H1 (cell line): ENCODE measurements at regions not wholly inside any gene's neighbourhood (a gene's known extent, or its start where the extent isn't known, plus 50 kb on each side); places are given as distances from the start of the nearest gene placed in this dataset.

Experiments used
- CTCF ChIA-PET: fragments of 300-600 bp; sonication (Branson Sonifier 250); formaldehyde crosslinking; loops from one replicate; lab custom pipeline; 2021; ENCODE audit not compliant: partially characterized antibody; lab: Charles Lee
- POLR2A ChIA-PET: fragments of 300-600 bp; sonication (Branson Sonifier 250); formaldehyde crosslinking; loops from one replicate; lab custom pipeline; 2021; ENCODE audit warnings: inconsistent platforms; ENCODE audit not compliant: partially characterized antibody; lab: Charles Lee
- DNase-seq, 2 experiments: peaks; one replicate each; pipeline versions ENCODE4 v3.0.0 to v3.0.0-alpha.2; 2010 to 2022; ENCODE audit warnings: low spot score in 2 of 2, low read depth in 1 of 2, mixed read lengths in 1 of 2
- FAIRE-seq: peaks from 2 replicates; lab custom pipeline; 2011; peaks lifted over from hg19 to GRCh38; lab: Jason Lieb, UNC
- H2AFZ ChIP-seq: 2 replicates; pipeline ENCODE4 v1.8.1; 2012; ENCODE audit warnings: low read length, inconsistent platforms
- H2AK5ac ChIP-seq: 2 replicates; pipeline ENCODE4 v1.6.1; 2013; ENCODE audit warnings: low read depth, low read length
- H2BK120ac ChIP-seq: replicated peaks from 2 replicates; pipeline ENCODE3; 2013; ENCODE audit warnings: low read depth, low read length, inconsistent platforms
- H2BK12ac ChIP-seq: 2 replicates; pipeline ENCODE4 v1.6.1; 2013; ENCODE audit warnings: low read depth, low read length
- H2BK15ac ChIP-seq: 2 replicates; pipeline ENCODE4 v1.6.1; 2013; ENCODE audit warnings: low read length
- H2BK20ac ChIP-seq: 2 replicates; pipeline ENCODE4 v1.6.1; 2013; ENCODE audit warnings: low read length
- H2BK5ac ChIP-seq: 2 replicates; pipeline ENCODE4 v1.6.1; 2013; ENCODE audit warnings: low read depth, low read length
- H3K14ac ChIP-seq: 2 replicates; pipeline ENCODE4 v1.6.1; 2013; ENCODE audit warnings: inconsistent platforms; ENCODE audit not compliant: insufficient read length
- H3K18ac ChIP-seq: 2 replicates; pipeline ENCODE4 v1.6.1; 2013; ENCODE audit warnings: low read length; ENCODE audit errors: extremely low read depth
- H3K23ac ChIP-seq: 2 replicates; pipeline ENCODE4 v1.6.1; 2013; ENCODE audit warnings: inconsistent platforms; ENCODE audit not compliant: insufficient read length
- H3K23me2 ChIP-seq: 2 replicates; pipeline ENCODE4 v1.6.1; 2013; ENCODE audit warnings: low read depth, low read length
- H3K27ac ChIP-seq: 2 replicates; pipeline ENCODE4 v1.6.1; 2011; ENCODE audit warnings: low read depth, low read length, inconsistent platforms
- H3K27me3 ChIP-seq, 4 experiments: replicated peaks in 1 of 4; 1 replicate in 1 of 4; 2 replicates in 3 of 4; pipeline versions ENCODE4 v1.6.1 to v1.8.1; 2011 to 2013; ENCODE audit warnings: low read length in 3 of 4, mild to moderate bottlenecking in 3 of 4, inconsistent platforms in 2 of 4, mixed read lengths in 2 of 4, moderate library complexity in 1 of 4; ENCODE audit not compliant: control insufficient read depth in 3 of 4, insufficient read depth in 3 of 4; ENCODE audit errors: extremely low read depth in 1 of 4
- H3K36me3 ChIP-seq, 4 experiments: 2 replicates each; pipeline versions ENCODE4 v1.6.1 to v1.8.1; 2011 to 2013; ENCODE audit warnings: mild to moderate bottlenecking in 4 of 4, low read length in 3 of 4, moderate library complexity in 2 of 4, control low read depth in 1 of 4, inconsistent platforms in 1 of 4; ENCODE audit not compliant: insufficient read depth in 4 of 4, control insufficient read depth in 2 of 4
- H3K4ac ChIP-seq: replicated peaks from 2 replicates; pipeline ENCODE3; 2013; ENCODE audit warnings: low read length, low read depth, mixed read lengths, inconsistent platforms; ENCODE audit not compliant: insufficient read length
- H3K4me1 ChIP-seq, 4 experiments: replicated peaks in 1 of 4; 1 replicate in 1 of 4; 2 replicates in 3 of 4; pipeline versions ENCODE4 v1.6.1 to v1.8.1; 2011 to 2013; ENCODE audit warnings: low read length in 3 of 4, inconsistent platforms in 2 of 4, mixed read lengths in 1 of 4; ENCODE audit not compliant: insufficient read depth in 4 of 4, control insufficient read depth in 3 of 4
- H3K4me2 ChIP-seq, 2 experiments: 2 replicates each; pipeline versions ENCODE4 v1.6.1 to v1.8.1; 2011 to 2013; ENCODE audit warnings: low read depth in 2 of 2, low read length in 2 of 2, control low read depth in 1 of 2, inconsistent platforms in 1 of 2, mild to moderate bottlenecking in 1 of 2; ENCODE audit not compliant: insufficient read depth in 1 of 2
- H3K4me3 ChIP-seq, 4 experiments: fragments of 200-600, 300-600 bp in 1 of 4; sonication (generic), shearing (Covaris generic), sonication (Bioruptor Twin) in 1 of 4; 2 replicates each; pipeline versions ENCODE4 v1.5.1 to v1.8.1; 2011 to 2016; ENCODE audit warnings: low read length in 4 of 4, low read depth in 3 of 4, control low read depth in 2 of 4, inconsistent platforms in 2 of 4, mild to moderate bottlenecking in 2 of 4, mixed read lengths in 1 of 4, moderate library complexity in 1 of 4; ENCODE audit not compliant: insufficient read depth in 2 of 4; ENCODE audit errors: extremely low read depth in 1 of 4
- H3K56ac ChIP-seq: replicated peaks from 2 replicates; pipeline ENCODE3; 2013; ENCODE audit warnings: low read depth, mild to moderate bottlenecking, mixed read lengths, low read length, inconsistent platforms; ENCODE audit not compliant: insufficient read length
- H3K79me1 ChIP-seq: 2 replicates; pipeline ENCODE4 v1.6.1; 2013; ENCODE audit warnings: low read depth, low read length, control low read depth
- H3K79me2 ChIP-seq, 2 experiments: 2 replicates each; pipeline versions ENCODE4 v1.6.1 to v1.8.1; 2012 to 2013; ENCODE audit warnings: low read length in 2 of 2, mild to moderate bottlenecking in 2 of 2, inconsistent platforms in 1 of 2; ENCODE audit not compliant: insufficient read depth in 2 of 2, control insufficient read depth in 1 of 2
- H3K9ac ChIP-seq, 4 experiments: replicated peaks in 1 of 4; 1 replicate in 1 of 4; 2 replicates in 3 of 4; pipeline versions ENCODE4 v1.6.1 to v1.8.1; 2011 to 2013; ENCODE audit warnings: low read depth in 3 of 4, low read length in 3 of 4, control low read depth in 2 of 4, mild to moderate bottlenecking in 2 of 4, moderate library complexity in 2 of 4, inconsistent platforms in 1 of 4; ENCODE audit errors: extremely low read depth in 1 of 4
- H3K9me3 ChIP-seq, 2 experiments: 2 replicates each; pipeline versions ENCODE4 v1.6.1 to v1.8.1; 2012 to 2013; ENCODE audit warnings: mild to moderate bottlenecking in 2 of 2, moderate library complexity in 2 of 2, control low read depth in 1 of 2, inconsistent platforms in 1 of 2, low read depth in 1 of 2, low read length in 1 of 2, mixed read lengths in 1 of 2; ENCODE audit not compliant: insufficient read depth in 2 of 2
- H4K20me1 ChIP-seq, 2 experiments: replicated peaks in 1 of 2; 2 replicates each; pipeline versions ENCODE3 to v1.8.1; 2011 to 2013; ENCODE audit warnings: inconsistent platforms in 2 of 2, low read length in 2 of 2, mild to moderate bottlenecking in 1 of 2; ENCODE audit not compliant: insufficient read depth in 2 of 2, control insufficient read depth in 1 of 2
- H4K5ac ChIP-seq: 2 replicates; pipeline ENCODE4 v1.6.1; 2013; ENCODE audit warnings: low read length, low read depth, mixed read lengths, inconsistent platforms; ENCODE audit not compliant: insufficient read length
- H4K8ac ChIP-seq: 2 replicates; pipeline ENCODE4 v1.8.0; 2013; ENCODE audit warnings: mild to moderate bottlenecking, moderate library complexity, low read length, inconsistent platforms; ENCODE audit not compliant: insufficient read depth; ENCODE audit errors: extremely low read depth
- H4K91ac ChIP-seq: replicated peaks from 2 replicates; pipeline ENCODE3; 2013; ENCODE audit warnings: low read length, mixed read lengths, inconsistent platforms; ENCODE audit not compliant: insufficient read length
- BCL11A ChIP-seq, 2 experiments: IDR thresholded peaks; one replicate each; pipeline ENCODE4 v1.6.1; 2011; ENCODE audit warnings: low read depth in 2 of 2, low read length in 2 of 2, mild to moderate bottlenecking in 2 of 2
- CBX5 ChIP-seq: fragments of 300-800, 300-1000 bp; sonication (generic); IDR thresholded peaks from 2 replicates; pipeline ENCODE4 v1.7.1; 2016; ENCODE audit warnings: antibody characterized with exemption, low read length, low read depth
- CBX8 ChIP-seq: fragments of 300-800, 300-1000 bp; sonication (generic); IDR thresholded peaks from 2 replicates; pipeline ENCODE4 v1.7.1; 2016; ENCODE audit warnings: low read depth, low read length, borderline replicate concordance
- CREB1 ChIP-seq: IDR thresholded peaks from 2 replicates; pipeline ENCODE4 v1.6.1; 2012; ENCODE audit warnings: inconsistent platforms
- KDM1A ChIP-seq: fragments of 200-600, 300-600 bp; sonication (generic); IDR thresholded peaks from 2 replicates; pipeline ENCODE4 v1.7.1; 2016; ENCODE audit warnings: mild to moderate bottlenecking, low read length, borderline replicate concordance
- MAFK ChIP-seq: IDR thresholded peaks from 2 replicates; pipeline ENCODE4 v1.6.1; 2012; ENCODE audit warnings: low read depth, mild to moderate bottlenecking, improper control_type of control experiment, low read length
- POU5F1 ChIP-seq: IDR thresholded peaks from 2 replicates; pipeline ENCODE4 v1.6.1; 2011; ENCODE audit warnings: low read depth, mild to moderate bottlenecking, low read length, moderate library complexity
- RAD21 ChIP-seq, 2 experiments: IDR thresholded peaks in 1 of 2; conservative IDR thresholded peaks in 1 of 2; 2 replicates each; pipeline ENCODE4 v1.6.1; 2011; ENCODE audit warnings: low read depth in 2 of 2, low read length in 2 of 2, improper control_type of control experiment in 1 of 2, inconsistent platforms in 1 of 2, mild to moderate bottlenecking in 1 of 2, moderate library complexity in 1 of 2
- RXRA ChIP-seq: IDR thresholded peaks from 2 replicates; pipeline ENCODE4 v1.6.1; 2011; ENCODE audit warnings: low read depth, mild to moderate bottlenecking, low read length, moderate library complexity; ENCODE audit not compliant: insufficient read depth
- SAP30 ChIP-seq: fragments of 300-600 bp; sonication (generic); IDR thresholded peaks from 2 replicates; pipeline ENCODE4 v1.7.1; 2012; ENCODE audit warnings: low read length, moderate library complexity, mild to moderate bottlenecking, inconsistent platforms; ENCODE audit not compliant: insufficient read depth, insufficient replicate concordance
- SIN3A ChIP-seq, 2 experiments: IDR thresholded peaks in 1 of 2; conservative IDR thresholded peaks in 1 of 2; 2 replicates each; pipeline ENCODE4 v1.6.1; 2011 to 2012; ENCODE audit warnings: low read length in 2 of 2, improper control_type of control experiment in 1 of 2, low read depth in 1 of 2, mild to moderate bottlenecking in 1 of 2
- SP2 ChIP-seq: IDR thresholded peaks from 2 replicates; pipeline ENCODE4 v1.6.1; 2012; ENCODE audit warnings: mild to moderate bottlenecking, low read length, inconsistent platforms
- TEAD4 ChIP-seq: IDR thresholded peaks from 2 replicates; pipeline ENCODE4 v1.6.1; 2012; ENCODE audit warnings: low read depth, low read length, inconsistent platforms, mixed read lengths
- ZNF274 ChIP-seq: IDR thresholded peaks from 2 replicates; pipeline ENCODE4 v1.7.0; 2012; ENCODE audit warnings: low read length, borderline replicate concordance; ENCODE audit errors: extremely low read depth
- WGBS, 2 experiments: shearing (Covaris generic) in 1 of 2; methylation state at CpG; one replicate each; pipeline versions ENCODE4 v1.1.6 to v1.1.7; 2013 to 2015; ENCODE audit warnings: low lambda C conversion rate in 2 of 2, mixed read lengths in 2 of 2, inconsistent platforms in 1 of 2, low coverage in 1 of 2, missing lambda C conversion rate in 1 of 2; ENCODE audit not compliant: insufficient replicate concordance in 2 of 2, insufficient coverage in 1 of 2, insufficient read length in 1 of 2; ENCODE audit errors: extremely low coverage in 1 of 2, missing lambda C conversion rate in 1 of 2; 5-methylcytosine and 5-hydroxymethylcytosine counted together

DNA sequence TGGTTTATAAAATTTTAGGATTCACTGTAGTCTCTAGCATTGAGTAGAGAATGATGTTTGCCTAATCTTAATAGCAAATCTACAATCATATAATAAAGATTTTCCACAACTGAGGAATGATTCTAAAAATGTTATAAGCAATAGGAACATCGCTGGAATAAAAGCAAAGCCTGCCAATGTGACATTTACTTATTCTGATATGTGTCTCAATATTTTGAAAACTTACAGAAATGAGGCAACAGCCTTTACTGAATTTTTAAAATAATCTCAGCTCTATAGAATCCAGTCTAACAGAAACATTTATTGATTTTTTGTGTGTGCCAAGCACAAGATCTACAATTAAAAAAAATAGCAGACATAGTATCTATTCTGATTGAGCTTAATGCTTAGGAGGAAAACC, 303.7 kb upstream of the CCDC179 start:
- no peak overlapping the region for H2BK20ac ChIP-seq
- no peak overlapping the region for H3K23ac ChIP-seq
- no peak overlapping the region for H3K9ac ChIP-seq
- H3K56ac ChIP-seq = no peak overlapping the region
- no peaks in the 10 kb centered on the region for H3K23me2 ChIP-seq
- H2BK120ac ChIP-seq = no peak overlapping the region
- no peaks in the 10 kb centered on the region for H3K36me3 ChIP-seq
- H2BK15ac ChIP-seq = no peak overlapping the region
- TF ChIP-seq BCL11A (IDR thresholded peaks at IDR 0.05; ENCODE audit: low read depth in 2 of 2, low read length in 2 of 2) (no peak), POU5F1 (no peak), SP2 (no peak), SAP30 (no peak), CBX8 (no peak), MAFK (no peak), RXRA (no peak), CBX5 (no peak), KDM1A (no peak), RAD21 (IDR thresholded peaks at IDR 0.05 in 1 of 2, conservative IDR thresholded peaks at IDR 0.05 in 1 of 2; ENCODE audit: low read depth in 2 of 2, low read length in 2 of 2) (no peak), ZNF274 (no peak), CREB1 (no peak), TEAD4 (no peak), SIN3A (conservative IDR thresholded peaks at IDR 0.05 in 1 of 2, IDR thresholded peaks at IDR 0.05 in 1 of 2; ENCODE audit: low read depth in 1 of 2, low read length in 2 of 2) (no peak)
- no peak overlapping the region for H2AK5ac ChIP-seq
- ChIA-PET CTCF (no interaction called here), POLR2A (no interaction called here)
- H4K20me1 ChIP-seq = no peaks in the 10 kb centered on the region
- no peak overlapping the region for H3K4ac ChIP-seq
- H3K4me1 ChIP-seq = no peaks in the 10 kb centered on the region
- H3K79me2 ChIP-seq = no peaks in the 10 kb centered on the region
- H3K4me3 ChIP-seq = no peak overlapping the region
- H2AFZ ChIP-seq = no peak overlapping the region
- H3K79me1 ChIP-seq = no peaks in the 10 kb centered on the region
- no peak overlapping the region for H3K14ac ChIP-seq
- H3K27ac ChIP-seq = no peak overlapping the region
- no peaks in the 10 kb centered on the region for H3K27me3 ChIP-seq
- no peak overlapping the region for H2BK5ac ChIP-seq
- no peak overlapping the region for H4K8ac ChIP-seq
- 100% methylated on average over 1 of the region's 1 CpG; no CpG with 5 or more reads in 1 of the 2 experiments for WGBS, 2 experiments
- H3K18ac ChIP-seq = no peak overlapping the region
- no peak overlapping the region for H4K91ac ChIP-seq
- H3K4me2 ChIP-seq = no peak overlapping the region
- DNase-seq (no peak), FAIRE-seq (no peak)
- no peak overlapping the region for H2BK12ac ChIP-seq
- H4K5ac ChIP-seq = no peak overlapping the region
- H3K9me3 ChIP-seq = no peaks in the 10 kb centered on the region
